SK-N-SH (cell line): ENCODE measurements at regions not wholly inside any gene's neighbourhood (a gene's known extent, or its start where the extent isn't known, plus 50 kb on each side); places are given as distances from the start of the nearest gene placed in this dataset.

Source experiments
- EP300 ChIP-seq, 2 experiments: IDR thresholded peaks; 2 replicates each; pipeline versions ENCODE4 v1.4.0 to v1.6.1; 2012; ENCODE audit warnings: borderline replicate concordance in 1 of 2, low read depth in 1 of 2, low read length in 1 of 2
- POLR2AphosphoS5 ChIP-seq: IDR thresholded peaks from 2 replicates; pipeline ENCODE4 v1.6.1; 2012; ENCODE audit warnings: low read depth, low read length
- TAF1 ChIP-seq: IDR thresholded peaks from 2 replicates; pipeline ENCODE4 v1.6.1; 2012; ENCODE audit warnings: low read depth, mild to moderate bottlenecking, low read length, moderate library complexity, borderline replicate concordance
- YY1 ChIP-seq: IDR thresholded peaks from 2 replicates; pipeline ENCODE4 v1.4.0; 2012; ENCODE audit warnings: low read depth, mild to moderate bottlenecking
- TF ChIP-seq, protein P1 (sequence below): fragments of 200-600 bp; sonication (generic); IDR thresholded peaks from 2 replicates; pipeline ENCODE4 v1.6.1; 2017; ENCODE audit warnings: antibody characterized with exemption, mild to moderate bottlenecking, moderate library complexity
- TF ChIP-seq, protein P2 (sequence below): IDR thresholded peaks from 2 replicates; pipeline ENCODE4 v1.6.1; 2012; ENCODE audit warnings: mild to moderate bottlenecking, low read depth, low read length, moderate library complexity

DNA sequence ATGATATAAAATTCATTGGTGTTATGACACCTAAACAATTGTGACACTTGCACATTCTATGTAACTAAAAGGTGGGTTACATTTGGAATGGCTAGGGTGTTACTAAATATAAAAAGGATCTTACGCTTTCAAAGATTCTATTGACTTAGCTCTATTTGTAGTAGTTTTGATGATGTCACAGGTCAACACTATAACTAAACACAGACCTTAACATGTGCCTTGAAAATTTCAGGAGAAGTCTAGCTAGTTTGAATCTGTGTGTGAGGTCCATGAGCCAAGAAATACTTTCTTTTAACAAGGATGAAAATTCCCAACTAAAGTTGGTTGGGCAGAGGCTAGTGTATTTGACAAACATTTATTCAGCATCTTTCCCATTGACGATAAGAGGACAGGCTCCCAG is 298.0 kb downstream of the GPAT3 start:
- no peak for TF ChIP-seq POLR2AphosphoS5
- TF ChIP-seq, protein P1, sequence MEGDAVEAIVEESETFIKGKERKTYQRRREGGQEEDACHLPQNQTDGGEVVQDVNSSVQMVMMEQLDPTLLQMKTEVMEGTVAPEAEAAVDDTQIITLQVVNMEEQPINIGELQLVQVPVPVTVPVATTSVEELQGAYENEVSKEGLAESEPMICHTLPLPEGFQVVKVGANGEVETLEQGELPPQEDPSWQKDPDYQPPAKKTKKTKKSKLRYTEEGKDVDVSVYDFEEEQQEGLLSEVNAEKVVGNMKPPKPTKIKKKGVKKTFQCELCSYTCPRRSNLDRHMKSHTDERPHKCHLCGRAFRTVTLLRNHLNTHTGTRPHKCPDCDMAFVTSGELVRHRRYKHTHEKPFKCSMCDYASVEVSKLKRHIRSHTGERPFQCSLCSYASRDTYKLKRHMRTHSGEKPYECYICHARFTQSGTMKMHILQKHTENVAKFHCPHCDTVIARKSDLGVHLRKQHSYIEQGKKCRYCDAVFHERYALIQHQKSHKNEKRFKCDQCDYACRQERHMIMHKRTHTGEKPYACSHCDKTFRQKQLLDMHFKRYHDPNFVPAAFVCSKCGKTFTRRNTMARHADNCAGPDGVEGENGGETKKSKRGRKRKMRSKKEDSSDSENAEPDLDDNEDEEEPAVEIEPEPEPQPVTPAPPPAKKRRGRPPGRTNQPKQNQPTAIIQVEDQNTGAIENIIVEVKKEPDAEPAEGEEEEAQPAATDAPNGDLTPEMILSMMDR: no peak
- TF ChIP-seq EP300 (IDR thresholded peaks at IDR 0.05; ENCODE audit: borderline replicate concordance in 1 of 2, low read depth in 1 of 2, low read length in 1 of 2): no peak
- no peak for TF ChIP-seq YY1
- no peak for TF ChIP-seq TAF1
- TF ChIP-seq, protein P2, sequence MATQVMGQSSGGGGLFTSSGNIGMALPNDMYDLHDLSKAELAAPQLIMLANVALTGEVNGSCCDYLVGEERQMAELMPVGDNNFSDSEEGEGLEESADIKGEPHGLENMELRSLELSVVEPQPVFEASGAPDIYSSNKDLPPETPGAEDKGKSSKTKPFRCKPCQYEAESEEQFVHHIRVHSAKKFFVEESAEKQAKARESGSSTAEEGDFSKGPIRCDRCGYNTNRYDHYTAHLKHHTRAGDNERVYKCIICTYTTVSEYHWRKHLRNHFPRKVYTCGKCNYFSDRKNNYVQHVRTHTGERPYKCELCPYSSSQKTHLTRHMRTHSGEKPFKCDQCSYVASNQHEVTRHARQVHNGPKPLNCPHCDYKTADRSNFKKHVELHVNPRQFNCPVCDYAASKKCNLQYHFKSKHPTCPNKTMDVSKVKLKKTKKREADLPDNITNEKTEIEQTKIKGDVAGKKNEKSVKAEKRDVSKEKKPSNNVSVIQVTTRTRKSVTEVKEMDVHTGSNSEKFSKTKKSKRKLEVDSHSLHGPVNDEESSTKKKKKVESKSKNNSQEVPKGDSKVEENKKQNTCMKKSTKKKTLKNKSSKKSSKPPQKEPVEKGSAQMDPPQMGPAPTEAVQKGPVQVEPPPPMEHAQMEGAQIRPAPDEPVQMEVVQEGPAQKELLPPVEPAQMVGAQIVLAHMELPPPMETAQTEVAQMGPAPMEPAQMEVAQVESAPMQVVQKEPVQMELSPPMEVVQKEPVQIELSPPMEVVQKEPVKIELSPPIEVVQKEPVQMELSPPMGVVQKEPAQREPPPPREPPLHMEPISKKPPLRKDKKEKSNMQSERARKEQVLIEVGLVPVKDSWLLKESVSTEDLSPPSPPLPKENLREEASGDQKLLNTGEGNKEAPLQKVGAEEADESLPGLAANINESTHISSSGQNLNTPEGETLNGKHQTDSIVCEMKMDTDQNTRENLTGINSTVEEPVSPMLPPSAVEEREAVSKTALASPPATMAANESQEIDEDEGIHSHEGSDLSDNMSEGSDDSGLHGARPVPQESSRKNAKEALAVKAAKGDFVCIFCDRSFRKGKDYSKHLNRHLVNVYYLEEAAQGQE: no peak
